DMS 273 treated with DMSO at 0.1 percent for 48 hours (cell line): ENCODE measurements at regions not wholly inside any gene's neighbourhood (a gene's known extent, or its start where the extent isn't known, plus 50 kb on each side); places are given as distances from the start of the nearest gene placed in this dataset.

Experiments used
- DNase-seq: peaks from one replicate; lab custom pipeline; 2025; lab: John Stamatoyannopoulos, UW

GRCh38 chr15:96102631-96103030, 227.9 kb upstream of the NR2F2 start:
- no peak for DNase-seq

- no peak for DNase-seq
Observed at GRCh38 chr15:96106181-96106580, 224.3 kb upstream of the NR2F2 start.

- no peak for DNase-seq
Observed at GRCh38 chr15:96106628-96107027, 223.9 kb upstream of the NR2F2 start.

GRCh38 chr15:96107916-96108315, 222.6 kb upstream of the NR2F2 start:
- DNase-seq = no peak

GRCh38 chr15:96108405-96108804, 222.1 kb upstream of the NR2F2 start:
- DNase-seq = no peak

GRCh38 chr15:96109820-96110219, 220.7 kb upstream of the NR2F2 start:
- DNase-seq = no peak

GRCh38 chr15:96112018-96112417, 218.5 kb upstream of the NR2F2 start:
- no peak for DNase-seq

- no peak for DNase-seq
Observed at GRCh38 chr15:96115642-96116041, 214.9 kb upstream of the NR2F2 start.

- no peak for DNase-seq
Observed at GRCh38 chr15:96117270-96117669, 213.2 kb upstream of the NR2F2 start.

GRCh38 chr15:96119734-96120133, 210.8 kb upstream of the NR2F2 start:
- DNase-seq = no peak

GRCh38 chr15:96121086-96121920, 209.2 kb upstream of the NR2F2 start:
- DNase-seq = no peak

- no peak for DNase-seq
Observed at GRCh38 chr15:96122077-96123027, 208.1 kb upstream of the NR2F2 start.

GRCh38 chr15:96123028-96123400, 207.5 kb upstream of the NR2F2 start:
- DNase-seq = no peak

GRCh38 chr15:96123630-96124187, 206.8 kb upstream of the NR2F2 start:
- DNase-seq = no peak

- DNase-seq = no peak
Observed at GRCh38 chr15:96124436-96124835, 206.1 kb upstream of the NR2F2 start.

GRCh38 chr15:96125721-96126415, 204.6 kb upstream of the NR2F2 start:
- no peak for DNase-seq

GRCh38 chr15:96126859-96127258, 203.6 kb upstream of the NR2F2 start:
- DNase-seq = no peak

GRCh38 chr15:96130734-96131133, 199.8 kb upstream of the NR2F2 start:
- no peak for DNase-seq

- no peak for DNase-seq
Observed at GRCh38 chr15:96132126-96132525, 198.4 kb upstream of the NR2F2 start.

- no peak for DNase-seq
Observed at GRCh38 chr15:96135166-96136093, 195.1 kb upstream of the NR2F2 start.

- no peak for DNase-seq
Observed at GRCh38 chr15:96138985-96139384, 191.5 kb upstream of the NR2F2 start.
